A673 (cell line): ENCODE measurements at regions not wholly inside any gene's neighbourhood (a gene's known extent, or its start where the extent isn't known, plus 50 kb on each side); places are given as distances from the start of the nearest gene placed in this dataset.

Source experiments
- BruUV-seq: library from RNA; stranded (reverse); fragments of 400-500 nt; replicated peaks from 2 replicates; lab custom pipeline; 2021; lab: Mats Ljungman, UMichigan
- CTCF ChIA-PET: fragments of 300-600 bp; sonication (Branson Sonifier 250); formaldehyde crosslinking; loops from one replicate; lab custom pipeline; 2022; ENCODE audit warnings: antibody characterized with exemption; lab: Charles Lee
- POLR2A ChIA-PET: fragments of 300-600 bp; sonication (Branson Sonifier 250); formaldehyde crosslinking; loops from one replicate; lab custom pipeline; 2022; ENCODE audit warnings: antibody characterized with exemption; ENCODE audit not compliant: low non-redundant PET; lab: Charles Lee
- DNase-seq: peaks from one replicate; pipeline ENCODE4 v3.0.0-alpha.2; 2015; ENCODE audit warnings: low spot score
- H3K27ac ChIP-seq: fragments of 200-600 bp; sonication (generic); 2 replicates; pipeline ENCODE4 v1.5.1; 2016; ENCODE audit warnings: mixed run types, low read depth, mild to moderate bottlenecking, mixed read lengths, antibody characterized with exemption, low read length; ENCODE audit not compliant: poor library complexity, severe bottlenecking
- H3K27me3 ChIP-seq: fragments of 200-600 bp; sonication (generic); replicated peaks from 2 replicates; pipeline ENCODE4 v1.6.1; 2017; ENCODE audit warnings: mixed run types, low read depth, mild to moderate bottlenecking, mixed read lengths, antibody characterized with exemption, low read length; ENCODE audit not compliant: insufficient read depth, poor library complexity
- H3K36me3 ChIP-seq: fragments of 200-600 bp; sonication (generic); 2 replicates; pipeline ENCODE4 v1.6.1; 2016; ENCODE audit warnings: mixed run types, mild to moderate bottlenecking, mixed read lengths, antibody characterized with exemption, low read length; ENCODE audit not compliant: insufficient read depth, poor library complexity, severe bottlenecking
- H3K4me1 ChIP-seq: fragments of 200-600 bp; sonication (generic); 2 replicates; pipeline ENCODE4 v1.6.1; 2017; ENCODE audit warnings: mixed run types, mild to moderate bottlenecking, mixed read lengths, antibody characterized with exemption, low read length; ENCODE audit not compliant: insufficient read depth, poor library complexity, severe bottlenecking
- H3K4me3 ChIP-seq: fragments of 200-600 bp; sonication (generic); 2 replicates; pipeline ENCODE4 v1.5.1; 2016; ENCODE audit warnings: low read depth, mixed run types, mild to moderate bottlenecking, mixed read lengths, low read length; ENCODE audit not compliant: poor library complexity, severe bottlenecking
- H3K9me3 ChIP-seq: fragments of 200-600 bp; sonication (generic); 2 replicates; pipeline ENCODE4 v1.6.1; 2016; ENCODE audit warnings: mixed run types, low read depth, mild to moderate bottlenecking, mixed read lengths, antibody characterized with exemption, low read length; ENCODE audit not compliant: poor library complexity, severe bottlenecking
- EZH2 ChIP-seq: fragments of 200-600 bp; sonication (generic); IDR thresholded peaks from 2 replicates; pipeline ENCODE4 v1.6.1; 2017; ENCODE audit warnings: borderline replicate concordance, low read depth, mild to moderate bottlenecking, mixed read lengths, antibody characterized with exemption, low read length; ENCODE audit not compliant: poor library complexity, severe bottlenecking
- intact Hi-C: fragments of 100-400 bp; cut with micrococcal nuclease; formaldehyde crosslinking; loops from one replicate; pipeline ENCODE4 v1.10.0; 2022; ENCODE audit not compliant: unreplicated experiment
- TF ChIP-seq, protein P1 (sequence below): fragments of 300-800, 200-600 bp; sonication (generic); conservative IDR thresholded peaks from 2 replicates; pipeline ENCODE4 v1.5.1; 2017; ENCODE audit warnings: low read depth, mild to moderate bottlenecking, antibody characterized with exemption, low read length, moderate library complexity, mixed read lengths

DNA sequence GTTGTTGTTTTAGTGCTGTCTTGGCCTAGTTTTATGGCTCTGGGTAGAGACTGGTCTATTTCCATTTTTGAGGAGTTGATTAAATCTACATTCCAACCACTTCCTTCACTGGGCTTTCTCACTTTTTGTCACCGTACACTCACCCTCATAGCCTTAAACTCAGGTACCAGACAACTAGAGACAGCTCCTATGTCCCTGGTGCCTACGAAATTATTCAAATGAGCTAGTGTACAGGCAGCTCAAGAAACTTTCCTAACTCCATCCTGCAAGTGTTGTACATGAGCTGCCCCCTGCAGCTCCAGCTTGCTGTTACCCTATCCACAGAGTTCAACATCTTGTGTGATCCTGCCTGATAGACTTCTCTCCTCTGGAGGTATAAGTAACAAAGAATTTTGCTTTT is 704.8 kb upstream of the RGS18 start:
- no TSS peak for BruUV-seq
- no peaks in the 10 kb centered on the region for H3K36me3 ChIP-seq
- no peaks in the 10 kb centered on the region for H3K27me3 ChIP-seq
- ChIA-PET POLR2A (no interaction called here), CTCF (no interaction called here)
- H3K27ac ChIP-seq: no peak overlapping the region
- peak; percentile 4 for DNase-seq
- H3K4me3 ChIP-seq: no peak overlapping the region
- no peaks in the 10 kb centered on the region for H3K4me1 ChIP-seq
- intact Hi-C loops: no loop called here
- H3K9me3 ChIP-seq: no peaks in the 10 kb centered on the region
- TF ChIP-seq, protein P1, sequence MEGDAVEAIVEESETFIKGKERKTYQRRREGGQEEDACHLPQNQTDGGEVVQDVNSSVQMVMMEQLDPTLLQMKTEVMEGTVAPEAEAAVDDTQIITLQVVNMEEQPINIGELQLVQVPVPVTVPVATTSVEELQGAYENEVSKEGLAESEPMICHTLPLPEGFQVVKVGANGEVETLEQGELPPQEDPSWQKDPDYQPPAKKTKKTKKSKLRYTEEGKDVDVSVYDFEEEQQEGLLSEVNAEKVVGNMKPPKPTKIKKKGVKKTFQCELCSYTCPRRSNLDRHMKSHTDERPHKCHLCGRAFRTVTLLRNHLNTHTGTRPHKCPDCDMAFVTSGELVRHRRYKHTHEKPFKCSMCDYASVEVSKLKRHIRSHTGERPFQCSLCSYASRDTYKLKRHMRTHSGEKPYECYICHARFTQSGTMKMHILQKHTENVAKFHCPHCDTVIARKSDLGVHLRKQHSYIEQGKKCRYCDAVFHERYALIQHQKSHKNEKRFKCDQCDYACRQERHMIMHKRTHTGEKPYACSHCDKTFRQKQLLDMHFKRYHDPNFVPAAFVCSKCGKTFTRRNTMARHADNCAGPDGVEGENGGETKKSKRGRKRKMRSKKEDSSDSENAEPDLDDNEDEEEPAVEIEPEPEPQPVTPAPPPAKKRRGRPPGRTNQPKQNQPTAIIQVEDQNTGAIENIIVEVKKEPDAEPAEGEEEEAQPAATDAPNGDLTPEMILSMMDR: no peak
- no peak for TF ChIP-seq EZH2

DNA sequence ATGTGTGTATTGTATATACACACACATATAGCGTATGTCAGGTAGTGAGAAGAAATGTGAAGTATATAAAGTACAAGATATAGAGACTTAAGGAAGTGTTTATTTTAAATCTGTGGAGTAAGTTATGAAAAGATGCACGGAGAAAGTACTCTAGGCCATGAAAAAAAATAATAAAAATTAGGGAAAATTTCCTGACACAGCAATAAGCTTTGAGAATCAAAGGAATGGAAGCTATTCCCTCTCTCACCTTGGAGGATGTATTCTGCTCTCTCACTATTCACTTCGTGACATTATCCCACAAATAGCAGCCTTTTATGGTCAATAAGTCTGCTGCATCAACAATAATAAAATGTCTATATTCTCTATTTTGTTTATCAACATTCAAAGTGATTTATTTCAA is 700.4 kb upstream of the RGS18 start:
- no TSS peak for BruUV-seq
- no peaks in the 10 kb centered on the region for H3K4me1 ChIP-seq
- no peaks in the 10 kb centered on the region for H3K36me3 ChIP-seq
- ChIA-PET CTCF (no interaction called here), POLR2A (no interaction called here)
- no peak for TF ChIP-seq EZH2
- TF ChIP-seq, protein P1: no peak
- H3K4me3 ChIP-seq: no peak overlapping the region
- no peak for DNase-seq
- no peaks in the 10 kb centered on the region for H3K27me3 ChIP-seq
- no peak overlapping the region for H3K27ac ChIP-seq
- intact Hi-C loops: no loop called here
- H3K9me3 ChIP-seq: no peaks in the 10 kb centered on the region

DNA sequence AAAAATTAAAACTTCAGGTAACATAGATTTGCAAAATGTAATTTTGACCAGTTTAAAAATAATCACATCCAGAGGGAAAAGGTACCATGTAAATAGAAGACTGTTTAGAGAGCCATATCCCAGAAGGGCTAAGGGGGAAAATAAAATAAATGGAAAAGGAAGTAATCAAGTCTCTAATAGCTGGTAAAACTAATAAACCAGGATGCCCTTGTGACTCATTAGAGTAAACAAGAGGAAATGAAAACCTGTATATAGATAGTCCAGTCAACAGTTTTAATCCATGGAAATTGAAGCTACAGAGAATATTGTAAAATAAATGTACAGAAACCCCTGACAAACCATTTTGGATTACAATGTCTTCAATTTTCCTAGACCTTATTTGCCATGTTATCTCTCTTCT is 698.0 kb upstream of the RGS18 start:
- Histone ChIP-seq H3K36me3 (no peaks in the 10 kb centered on the region), H3K4me1 (no peaks in the 10 kb centered on the region), H3K27ac (no peak overlapping the region), H3K4me3 (no peak overlapping the region), H3K9me3 (no peaks in the 10 kb centered on the region), H3K27me3 (no peaks in the 10 kb centered on the region)
- no TSS peak for BruUV-seq
- no peak for DNase-seq
- intact Hi-C loops: no loop called here
- CTCF ChIA-PET: no interaction called here
- TF ChIP-seq, protein P1: no peak
- no peak for TF ChIP-seq EZH2
- POLR2A ChIA-PET: no interaction called here
